GM12878 (cell line): ENCODE measurements at regions not wholly inside any gene's neighbourhood (a gene's known extent, or its start where the extent isn't known, plus 50 kb on each side); places are given as distances from the start of the nearest gene placed in this dataset.

ENCODE experiments used
- ATAC-seq: fragments of 200-7000 bp; cut with Tn5 transposase; 3 replicates; pipeline ENCODE4 v1.9.1; 2020; ENCODE audit warnings: mild to moderate bottlenecking, moderate library complexity
- BruUV-seq: library from RNA; stranded (reverse); fragments of 400-500 nt; replicated peaks from 2 replicates; lab custom pipeline; 2021; lab: Mats Ljungman, UMichigan
- CTCF ChIA-PET: fragments of 300-600 bp; sonication (Branson Sonifier 250); formaldehyde crosslinking; extraction: SDS; loops from one replicate; lab custom pipeline; 2021; ENCODE audit warnings: inconsistent platforms; lab: Yijun Ruan, JAX
- POLR2A ChIA-PET: fragments of 350-600 bp; formaldehyde crosslinking; extraction: SDS; loops from one replicate; lab custom pipeline; 2021; ENCODE audit warnings: inconsistent platforms; lab: Charles Lee
- RAD21 ChIA-PET: fragments of 300-600 bp; sonication (Branson Sonifier 250); formaldehyde crosslinking; loops from one replicate; lab custom pipeline; 2023; ENCODE audit warnings: antibody characterized with exemption; ENCODE audit not compliant: unreplicated experiment; lab: Charles Lee
- SMC1A ChIA-PET: fragments of 300-600 bp; sonication (Branson Sonifier 250); formaldehyde crosslinking; loops from one replicate; lab custom pipeline; 2023; ENCODE audit not compliant: unreplicated experiment, uncharacterized antibody; lab: Charles Lee
- DNase-seq: peaks from one replicate; pipeline ENCODE4 v3.0.0-alpha.2; 2011; ENCODE audit warnings: low read depth, low spot score
- FAIRE-seq: peaks from 3 replicates; lab custom pipeline; 2011; peaks lifted over from hg19 to GRCh38; lab: Jason Lieb, UNC
- H2AFZ ChIP-seq: 2 replicates; pipeline ENCODE4 v1.6.0; 2011; ENCODE audit warnings: low read depth, low read length, control low read depth; ENCODE audit not compliant: control insufficient read depth
- H3K27ac ChIP-seq: 2 replicates; pipeline ENCODE4 v1.5.1; 2011; ENCODE audit warnings: control low read depth; ENCODE audit not compliant: control insufficient read depth, insufficient read depth
- H3K27me3 ChIP-seq, 2 experiments: replicated peaks in 1 of 2; 2 replicates each; pipeline versions ENCODE4 v1.6.0 to v1.6.1; 2011; ENCODE audit warnings: low read length in 1 of 2; ENCODE audit not compliant: control insufficient read depth in 2 of 2, insufficient read depth in 2 of 2
- H3K36me3 ChIP-seq, 2 experiments: 2 replicates each; pipeline ENCODE4 v1.5.1; 2011; ENCODE audit warnings: low read length in 1 of 2; ENCODE audit not compliant: control insufficient read depth in 2 of 2, insufficient read depth in 2 of 2
- H3K4me1 ChIP-seq: 2 replicates; pipeline ENCODE4 v1.6.1; 2011; ENCODE audit warnings: mild to moderate bottlenecking, low read length, moderate library complexity, mixed read lengths; ENCODE audit not compliant: control insufficient read depth, insufficient read depth
- H3K4me2 ChIP-seq: 2 replicates; pipeline ENCODE4 v1.6.0; 2011; ENCODE audit warnings: control low read depth; ENCODE audit not compliant: control insufficient read depth, insufficient read depth
- H3K4me3 ChIP-seq: fragments of 200-600 bp; sonication (generic); 2 replicates; pipeline ENCODE4 v1.5.1; 2016
- H3K79me2 ChIP-seq: 2 replicates; pipeline ENCODE4 v1.6.0; 2011; ENCODE audit warnings: low read length; ENCODE audit not compliant: control insufficient read depth, insufficient read depth
- H3K9ac ChIP-seq: 2 replicates; pipeline ENCODE4 v1.8.0; 2011; ENCODE audit warnings: low read length, control low read depth, mixed read lengths; ENCODE audit not compliant: control insufficient read depth, insufficient read depth
- H3K9me3 ChIP-seq: replicated peaks from 3 replicates; pipeline ENCODE4 v1.5.1; 2011; ENCODE audit warnings: mild to moderate bottlenecking, low read length; ENCODE audit not compliant: control insufficient read depth, insufficient read depth
- H4K20me1 ChIP-seq: 2 replicates; pipeline ENCODE4 v1.6.0; 2011; ENCODE audit not compliant: control insufficient read depth, insufficient read depth
- E2F4 ChIP-seq: IDR thresholded peaks from 2 replicates; pipeline ENCODE4 v1.6.1; 2012; ENCODE audit warnings: low read depth, low read length, improper control_type of control experiment
- E4F1 ChIP-seq: fragments of 450-650 bp; IDR thresholded peaks from 2 replicates; pipeline ENCODE4 v1.6.1; 2018; ENCODE audit warnings: borderline replicate concordance, mild to moderate bottlenecking; ENCODE audit not compliant: partially characterized antibody
- HDGF ChIP-seq: fragments of 450-650 bp; IDR thresholded peaks from 2 replicates; pipeline ENCODE4 v1.6.1; 2016; ENCODE audit warnings: antibody characterized with exemption
- JUNB ChIP-seq: IDR thresholded peaks from 2 replicates; pipeline ENCODE4 v1.6.1; 2016; ENCODE audit warnings: antibody characterized with exemption, mild to moderate bottlenecking
- MXI1 ChIP-seq: fragments of 150-350 bp; IDR thresholded peaks from 2 replicates; pipeline ENCODE4 v1.6.1; 2011; ENCODE audit warnings: low read depth, mild to moderate bottlenecking, inconsistent platforms, low read length, improper control_type of control experiment
- MYC ChIP-seq: IDR thresholded peaks from 2 replicates; pipeline ENCODE4 v1.6.1; 2011; ENCODE audit warnings: mild to moderate bottlenecking, low read length, moderate library complexity, inconsistent platforms; ENCODE audit not compliant: insufficient read depth, insufficient replicate concordance, insufficient read length, severe bottlenecking
- STAT3 ChIP-seq: IDR thresholded peaks from 2 replicates; pipeline ENCODE4 v1.6.1; 2011; ENCODE audit warnings: low read depth, low read length, improper control_type of control experiment
- WGBS: methylation state at CpG from one replicate; pipeline ENCODE4 v1.1.6; 2016; ENCODE audit warnings: low lambda C conversion rate; ENCODE audit not compliant: insufficient replicate concordance, insufficient coverage; ENCODE audit errors: missing lambda C conversion rate; 5-methylcytosine and 5-hydroxymethylcytosine counted together
- in situ Hi-C: fragments of 300-500 bp; cut with MboI; formaldehyde crosslinking; loops from 9 replicates; pipeline ENCODE4 v1.14.3; 2018; ENCODE audit warnings: mixed read lengths
- intact Hi-C: fragments of 100-400 bp; cut with micrococcal nuclease; formaldehyde crosslinking; loops from one replicate; pipeline ENCODE4 v1.14.2; 2022; ENCODE audit not compliant: unreplicated experiment

- BruUV-seq = no TSS peak
- FAIRE-seq (no peak), ATAC-seq (no peak), DNase-seq (no peak)
- 93% methylated on average over 3 of the region's 3 CpGs for WGBS
- Histone ChIP-seq H4K20me1 (no peaks in the 10 kb centered on the region), H3K27me3 (no peaks in the 10 kb centered on the region), H3K4me1 (no peaks in the 10 kb centered on the region), H3K4me3 (no peak overlapping the region), H3K9me3 (no peaks in the 10 kb centered on the region), H3K9ac (no peak overlapping the region), H3K27ac (no peak overlapping the region), H2AFZ (no peak overlapping the region), H3K4me2 (no peak overlapping the region), H3K36me3 (peaks cover 24 to 36% of the 10 kb centered on the region in 2 experiments), H3K79me2 (no peaks in the 10 kb centered on the region)
- ChIA-PET RAD21 (interaction anchor here (1.2 kb wide), 1 partner anchor 129 kb away, joined by 3 read pairs; no protein-coding TSS in a partner anchor), CTCF (no interaction called here), POLR2A (no interaction called here), SMC1A (interaction anchor here (0.8 kb wide), 1 partner anchor 14 kb away, joined by 3 read pairs; no protein-coding TSS in a partner anchor)
- TF ChIP-seq STAT3 (no peak), JUNB (no peak), E2F4 (no peak), MXI1 (no peak), E4F1 (no peak), HDGF (no peak), MYC (no peak)
- intact Hi-C loops (loop anchor here (10.0 kb wide), 1 partner anchor 128 kb away; no protein-coding TSS in a partner anchor), in situ Hi-C loops (no loop called here)
Observed at GRCh38 chr14:71726580-71727021, 205.6 kb upstream of the RGS6 start.
